ENCODE measurements at regions not wholly inside any gene's neighbourhood (a gene's known extent, or its start where the extent isn't known, plus 50 kb on each side); places are given as distances from the start of the nearest gene placed in this dataset.
A peak's percentile ranks its signal among the peaks of the same experiment; 100 is the strongest.

- H3K4me3 Mint-ChIP-seq (ENCODE audit: unreplicated experiment) = no peak overlapping the region
- TF ChIP-seq CTCF (IDR thresholded peaks at IDR 0.05; ENCODE audit: insufficient read depth, low read depth, low read length) = no peak
- no peak for TF ChIP-seq EZH2 (IDR thresholded peaks at IDR 0.05; ENCODE audit: insufficient read depth, low read length)
- Histone ChIP-seq H3K27me3 (ENCODE audit: insufficient read depth, low read length) (no peaks in the 10 kb centered on the region), H3K4me2 (ENCODE audit: low read length) (no peak overlapping the region), H3K4me1 (ENCODE audit: insufficient read depth, low read length) (no peaks in the 10 kb centered on the region), H3K79me2 (ENCODE audit: insufficient read depth, low read length) (no peaks in the 10 kb centered on the region), H2AFZ (ENCODE audit: low read depth, low read length) (no peak overlapping the region), H3K9ac (ENCODE audit: low read length) (no peak overlapping the region), H3K27ac (ENCODE audit: low read depth, low read length) (no peak overlapping the region), H3K9me3 (ENCODE audit: insufficient read depth, low read depth, low read length) (no peaks in the 10 kb centered on the region), H3K36me3 (ENCODE audit: insufficient read depth, low read length) (no peaks in the 10 kb centered on the region), H4K20me1 (ENCODE audit: insufficient read depth, low read length) (no peaks in the 10 kb centered on the region), H3K4me3 (ENCODE audit: insufficient read depth, low read depth, low read length) (no peak overlapping the region)
- no peak for FAIRE-seq
- no peak for DNase-seq (ENCODE audit: low read depth)
- peaks cover under 1% of the 10 kb centered on the region for H3K9me3 Mint-ChIP-seq (ENCODE audit: unreplicated experiment)
- no peaks in the 10 kb centered on the region for H3K27me3 Mint-ChIP-seq (ENCODE audit: low read depth, unreplicated experiment)
- no peaks in the 10 kb centered on the region for H3K36me3 Mint-ChIP-seq (ENCODE audit: low read depth, unreplicated experiment)
- H3K4me1 Mint-ChIP-seq (ENCODE audit: low read depth, unreplicated experiment) = peaks cover 2% of the 10 kb centered on the region
- no peak overlapping the region for H3K27ac Mint-ChIP-seq (ENCODE audit: unreplicated experiment)
These were observed 252.7 kb upstream of the KCNIP4 start for GRCh38 chr4:22201256-22201655.

GRCh38 chr4:22196551-22196950 lies 248.0 kb upstream of the KCNIP4 start:
- H3K27me3 ChIP-seq (ENCODE audit: insufficient read depth, low read length) = no peaks in the 10 kb centered on the region
- TF ChIP-seq CTCF (IDR thresholded peaks at IDR 0.05; ENCODE audit: insufficient read depth, low read depth, low read length) (no peak), EZH2 (IDR thresholded peaks at IDR 0.05; ENCODE audit: insufficient read depth, low read length) (no peak)
- no peaks in the 10 kb centered on the region for H3K36me3 ChIP-seq (ENCODE audit: insufficient read depth, low read length)
- FAIRE-seq = no peak
- Mint-ChIP-seq H3K27me3 (ENCODE audit: low read depth, unreplicated experiment) (no peaks in the 10 kb centered on the region), H3K4me1 (ENCODE audit: low read depth, unreplicated experiment) (peaks cover 7% of the 10 kb centered on the region), H3K27ac (ENCODE audit: unreplicated experiment) (no peak overlapping the region), H3K4me3 (ENCODE audit: unreplicated experiment) (no peak overlapping the region), H3K36me3 (ENCODE audit: low read depth, unreplicated experiment) (no peaks in the 10 kb centered on the region), H3K9me3 (ENCODE audit: unreplicated experiment) (peaks cover 3% of the 10 kb centered on the region)
- no peak overlapping the region for H2AFZ ChIP-seq (ENCODE audit: low read depth, low read length)
- no peak overlapping the region for H3K27ac ChIP-seq (ENCODE audit: low read depth, low read length)
- no peaks in the 10 kb centered on the region for H3K4me1 ChIP-seq (ENCODE audit: insufficient read depth, low read length)
- no peaks in the 10 kb centered on the region for H3K9me3 ChIP-seq (ENCODE audit: insufficient read depth, low read depth, low read length)
- H3K4me3 ChIP-seq (ENCODE audit: insufficient read depth, low read depth, low read length) = no peak overlapping the region
- no peaks in the 10 kb centered on the region for H4K20me1 ChIP-seq (ENCODE audit: insufficient read depth, low read length)
- DNase-seq (ENCODE audit: low read depth) = no peak
- no peak overlapping the region for H3K4me2 ChIP-seq (ENCODE audit: low read length)
- H3K79me2 ChIP-seq (ENCODE audit: insufficient read depth, low read length) = no peaks in the 10 kb centered on the region
- H3K9ac ChIP-seq (ENCODE audit: low read length) = no peak overlapping the region

- no peaks in the 10 kb centered on the region for H3K36me3 ChIP-seq (ENCODE audit: insufficient read depth, low read length)
- H2AFZ ChIP-seq (ENCODE audit: low read depth, low read length) = no peak overlapping the region
- no peak overlapping the region for H3K4me3 Mint-ChIP-seq (ENCODE audit: unreplicated experiment)
- H3K4me1 Mint-ChIP-seq (ENCODE audit: low read depth, unreplicated experiment) = peaks cover 20% of the 10 kb centered on the region
- H4K20me1 ChIP-seq (ENCODE audit: insufficient read depth, low read length) = no peaks in the 10 kb centered on the region
- peak overlapping the region; percentile 35 for H3K27ac Mint-ChIP-seq (ENCODE audit: unreplicated experiment)
- H3K36me3 Mint-ChIP-seq (ENCODE audit: low read depth, unreplicated experiment) = no peaks in the 10 kb centered on the region
- TF ChIP-seq EZH2 (IDR thresholded peaks at IDR 0.05; ENCODE audit: insufficient read depth, low read length) = no peak
- no peak for TF ChIP-seq CTCF (IDR thresholded peaks at IDR 0.05; ENCODE audit: insufficient read depth, low read depth, low read length)
- no peak overlapping the region for H3K27ac ChIP-seq (ENCODE audit: low read depth, low read length)
- H3K9ac ChIP-seq (ENCODE audit: low read length) = no peak overlapping the region
- H3K79me2 ChIP-seq (ENCODE audit: insufficient read depth, low read length) = no peaks in the 10 kb centered on the region
- H3K9me3 ChIP-seq (ENCODE audit: insufficient read depth, low read depth, low read length) = no peaks in the 10 kb centered on the region
- DNase-seq (ENCODE audit: low read depth) = no peak
- no peaks in the 10 kb centered on the region for H3K27me3 Mint-ChIP-seq (ENCODE audit: low read depth, unreplicated experiment)
- no peak for FAIRE-seq
- H3K4me3 ChIP-seq (ENCODE audit: insufficient read depth, low read depth, low read length) = no peak overlapping the region
- no peaks in the 10 kb centered on the region for H3K27me3 ChIP-seq (ENCODE audit: insufficient read depth, low read length)
- no peak overlapping the region for H3K4me2 ChIP-seq (ENCODE audit: low read length)
- H3K4me1 ChIP-seq (ENCODE audit: insufficient read depth, low read length) = peaks cover 11% of the 10 kb centered on the region
- peaks cover 3% of the 10 kb centered on the region for H3K9me3 Mint-ChIP-seq (ENCODE audit: unreplicated experiment)
These were observed 243.5 kb upstream of the KCNIP4 start for GRCh38 chr4:22192084-22192511.

Data from astrocyte (in vitro differentiated cells and primary cell).